ENCODE measurements at regions not wholly inside any gene's neighbourhood (a gene's known extent, or its start where the extent isn't known, plus 50 kb on each side); places are given as distances from the start of the nearest gene placed in this dataset.

DNA sequence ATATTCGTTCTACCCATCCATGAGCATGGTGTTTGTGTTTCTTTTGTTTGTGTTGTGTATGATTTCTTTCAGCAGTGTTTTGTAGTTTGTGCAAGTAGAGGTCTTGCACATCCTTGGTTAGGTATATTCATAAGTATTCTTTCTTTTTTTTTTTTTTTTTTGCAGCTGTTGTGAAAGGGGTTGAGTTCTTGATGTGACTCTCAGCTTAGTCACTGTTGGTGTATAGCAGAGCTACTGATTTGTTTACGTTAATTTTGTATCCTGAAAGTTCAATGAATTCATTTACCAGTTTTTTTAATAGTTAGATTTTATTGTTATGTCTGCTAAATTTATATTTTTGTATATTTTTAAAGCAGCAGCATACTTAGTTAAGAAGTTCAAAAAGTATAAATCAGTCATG lies 834.4 kb upstream of the NRXN1 start:
- TF ChIP-seq EZH2phosphoT487 (IDR thresholded peaks at IDR 0.05; ENCODE audit: insufficient read depth, low read depth) (no peak), EZH2 (IDR thresholded peaks at IDR 0.05; ENCODE audit: insufficient read depth, poor library complexity, severe bottlenecking) (no peak)

All from GM23248 (cell line).